ENCODE measurements at regions not wholly inside any gene's neighbourhood (a gene's known extent, or its start where the extent isn't known, plus 50 kb on each side); places are given as distances from the start of the nearest gene placed in this dataset.

GRCh38 chr3:176357891-176358290, 839.4 kb downstream of the TBL1XR1 start:
- Histone ChIP-seq H3K4me3 (ENCODE audit: low read depth, low read length) (no peak overlapping the region), H3K36me3 (replicated peaks) (no peaks in the 10 kb centered on the region), H3K27me3 (replicated peaks) (no peaks in the 10 kb centered on the region), H3K27ac (no peak overlapping the region)
- no peak for DNase-seq
- TF ChIP-seq CTCF (IDR thresholded peaks at IDR 0.05; ENCODE audit: low read depth, low read length, missing control alignments): no peak
- in situ Hi-C loops (cut with HindIII; ENCODE audit: low pct_ligation_motif_present, low sequenced_read_pairs): no loop called here

- Histone ChIP-seq H3K4me3 (ENCODE audit: low read depth, low read length) (no peak overlapping the region), H3K27ac (no peak overlapping the region), H3K36me3 (replicated peaks) (no peaks in the 10 kb centered on the region), H3K27me3 (replicated peaks) (no peaks in the 10 kb centered on the region)
- DNase-seq: no peak
- TF ChIP-seq CTCF (IDR thresholded peaks at IDR 0.05; ENCODE audit: low read depth, low read length, missing control alignments): no peak
- in situ Hi-C loops (cut with HindIII; ENCODE audit: low pct_ligation_motif_present, low sequenced_read_pairs): no loop called here
Observed at GRCh38 chr3:176354843-176355242, 842.4 kb downstream of the TBL1XR1 start.

GRCh38 chr3:176352716-176353334, 844.5 kb downstream of the TBL1XR1 start:
- DNase-seq: no peak
- no peak overlapping the region for H3K27ac ChIP-seq
- no peaks in the 10 kb centered on the region for H3K36me3 ChIP-seq (replicated peaks)
- no peak for TF ChIP-seq CTCF (IDR thresholded peaks at IDR 0.05; ENCODE audit: low read depth, low read length, missing control alignments)
- in situ Hi-C loops (cut with HindIII; ENCODE audit: low pct_ligation_motif_present, low sequenced_read_pairs): no loop called here
- no peak overlapping the region for H3K4me3 ChIP-seq (ENCODE audit: low read depth, low read length)
- H3K27me3 ChIP-seq (replicated peaks): no peaks in the 10 kb centered on the region

- Histone ChIP-seq H3K27ac (no peak overlapping the region), H3K4me3 (ENCODE audit: low read depth, low read length) (no peak overlapping the region), H3K27me3 (replicated peaks) (no peaks in the 10 kb centered on the region), H3K36me3 (replicated peaks) (no peaks in the 10 kb centered on the region)
- in situ Hi-C loops (cut with HindIII; ENCODE audit: low pct_ligation_motif_present, low sequenced_read_pairs): no loop called here
- TF ChIP-seq CTCF (IDR thresholded peaks at IDR 0.05; ENCODE audit: low read depth, low read length, missing control alignments): no peak
- no peak for DNase-seq
Observed at GRCh38 chr3:176351408-176351807, 845.9 kb downstream of the TBL1XR1 start.

- DNase-seq: no peak
- no peaks in the 10 kb centered on the region for H3K27me3 ChIP-seq (replicated peaks)
- in situ Hi-C loops (cut with HindIII; ENCODE audit: low pct_ligation_motif_present, low sequenced_read_pairs): no loop called here
- no peak for TF ChIP-seq CTCF (IDR thresholded peaks at IDR 0.05; ENCODE audit: low read depth, low read length, missing control alignments)
- no peak overlapping the region for H3K27ac ChIP-seq
- H3K36me3 ChIP-seq (replicated peaks): no peaks in the 10 kb centered on the region
- no peak overlapping the region for H3K4me3 ChIP-seq (ENCODE audit: low read depth, low read length)
Observed at GRCh38 chr3:176349706-176350105, 847.6 kb downstream of the TBL1XR1 start.
